ENCODE measurements at regions not wholly inside any gene's neighbourhood (a gene's known extent, or its start where the extent isn't known, plus 50 kb on each side); places are given as distances from the start of the nearest gene placed in this dataset.

GRCh38 chr6:105764315-105764714, 321.8 kb upstream of the PRDM1 start:
- no peak for DNase-seq (ENCODE audit: low spot score)
- TF ChIP-seq CTCF (IDR thresholded peaks at IDR 0.05; ENCODE audit: borderline replicate concordance, control extremely low read depth, extremely low read depth, insufficient read depth, missing control alignments), result no peak
- in situ Hi-C loops (cut with MboI; ENCODE audit: low sequenced_read_pairs, unreplicated experiment), result no loop called here

GRCh38 chr6:105763866-105764265, 322.3 kb upstream of the PRDM1 start:
- TF ChIP-seq CTCF (IDR thresholded peaks at IDR 0.05; ENCODE audit: borderline replicate concordance, control extremely low read depth, extremely low read depth, insufficient read depth, missing control alignments), result no peak
- DNase-seq (ENCODE audit: low spot score), result no peak
- in situ Hi-C loops (cut with MboI; ENCODE audit: low sequenced_read_pairs, unreplicated experiment), result no loop called here

GRCh38 chr6:105760746-105761145, 325.4 kb upstream of the PRDM1 start:
- in situ Hi-C loops (cut with MboI; ENCODE audit: low sequenced_read_pairs, unreplicated experiment), result no loop called here
- no peak for DNase-seq (ENCODE audit: low spot score)
- no peak for TF ChIP-seq CTCF (IDR thresholded peaks at IDR 0.05; ENCODE audit: borderline replicate concordance, control extremely low read depth, extremely low read depth, insufficient read depth, missing control alignments)

- no peak for DNase-seq (ENCODE audit: low spot score)
- in situ Hi-C loops (cut with MboI; ENCODE audit: low sequenced_read_pairs, unreplicated experiment), result no loop called here
- no peak for TF ChIP-seq CTCF (IDR thresholded peaks at IDR 0.05; ENCODE audit: borderline replicate concordance, control extremely low read depth, extremely low read depth, insufficient read depth, missing control alignments)
These were observed 326.2 kb upstream of the PRDM1 start for GRCh38 chr6:105759946-105760345.

- no peak for TF ChIP-seq CTCF (IDR thresholded peaks at IDR 0.05; ENCODE audit: borderline replicate concordance, control extremely low read depth, extremely low read depth, insufficient read depth, missing control alignments)
- DNase-seq (ENCODE audit: low spot score), result no peak
- in situ Hi-C loops (cut with MboI; ENCODE audit: low sequenced_read_pairs, unreplicated experiment), result no loop called here
These were observed 327.1 kb upstream of the PRDM1 start for GRCh38 chr6:105759015-105759414.

- no peak for TF ChIP-seq CTCF (IDR thresholded peaks at IDR 0.05; ENCODE audit: borderline replicate concordance, control extremely low read depth, extremely low read depth, insufficient read depth, missing control alignments)
- peak; percentile 42 for DNase-seq (ENCODE audit: low spot score)
- in situ Hi-C loops (cut with MboI; ENCODE audit: low sequenced_read_pairs, unreplicated experiment), result no loop called here
These were observed 328.5 kb upstream of the PRDM1 start for GRCh38 chr6:105757512-105758200.
